Right atrium auricular region (tissue), 2 donors: ENCODE measurements at regions not wholly inside any gene's neighbourhood (a gene's known extent, or its start where the extent isn't known, plus 50 kb on each side); places are given as distances from the start of the nearest gene placed in this dataset.

Source experiments
- DNase-seq: peaks from one replicate; pipeline ENCODE4 v3.0.0-alpha.2; 2019; ENCODE audit warnings: low spot score
- H3K27ac ChIP-seq, 2 donors: fragments of 200-600 bp; sonication (generic); 1 replicate in 1 of 2; 2 replicates in 1 of 2; pipeline ENCODE4 v1.5.1; 2016 to 2019
- H3K27me3 ChIP-seq, 2 donors: fragments of 200-600 bp; sonication (generic); one replicate each; pipeline versions ENCODE4 v1.5.1 to v1.6.0; 2017 to 2019
- H3K36me3 ChIP-seq: fragments of 200-600 bp; sonication (generic); one replicate; pipeline ENCODE4 v1.5.1; 2016
- H3K4me1 ChIP-seq, 2 donors: fragments of 200-600 bp; sonication (generic); one replicate each; pipeline versions ENCODE4 v1.5.1 to v1.6.0; 2017 to 2019
- H3K4me3 ChIP-seq, 2 donors: fragments of 200-600 bp; sonication (generic); 1 replicate in 1 of 2; 2 replicates in 1 of 2; pipeline ENCODE4 v1.5.1; 2017 to 2019; ENCODE audit warnings: mild to moderate bottlenecking in 1 of 2, moderate library complexity in 1 of 2
- H3K9me3 ChIP-seq, 2 donors: fragments of 200-600 bp; sonication (generic); one replicate each; pipeline ENCODE4 v1.5.1; 2019
- CTCF ChIP-seq, 2 donors: fragments of 200-600 bp; sonication (generic); IDR thresholded peaks; one replicate each; pipeline ENCODE4 v1.5.1; 2019; ENCODE audit warnings: antibody characterized with exemption in 2 of 2

- no peak overlapping the region for H3K27ac ChIP-seq
Observed at GRCh38 chr12:66999141-66999540, 270.0 kb upstream of the CAND1 start.

GRCh38 chr12:67001251-67001650 lies 267.9 kb upstream of the CAND1 start:
- no peak overlapping the region for H3K27ac ChIP-seq
- no peak for DNase-seq
- TF ChIP-seq CTCF (IDR thresholded peaks at IDR 0.05), result no peak

More at GRCh38 chr12:66999141-66999540, 270.0 kb upstream of the CAND1 start:
- no peak for DNase-seq
- H3K9me3 ChIP-seq, result no peaks in the 10 kb centered on the region
- H3K27me3 ChIP-seq, result no peaks in the 10 kb centered on the region
- no peaks in the 10 kb centered on the region for H3K4me1 ChIP-seq
- no peak overlapping the region for H3K4me3 ChIP-seq
- H3K36me3 ChIP-seq, result no peaks in the 10 kb centered on the region
- TF ChIP-seq CTCF (IDR thresholded peaks at IDR 0.05), result no peak

GRCh38 chr12:67002720-67003119 lies 266.4 kb upstream of the CAND1 start:
- Histone ChIP-seq H3K4me1 (no peaks in the 10 kb centered on the region), H3K4me3 (no peak overlapping the region), H3K27ac (no peak overlapping the region), H3K36me3 (no peaks in the 10 kb centered on the region), H3K27me3 (no peaks in the 10 kb centered on the region), H3K9me3 (no peaks in the 10 kb centered on the region)
- TF ChIP-seq CTCF (IDR thresholded peaks at IDR 0.05), result no peak
- DNase-seq, result no peak

More at GRCh38 chr12:67001251-67001650, 267.9 kb upstream of the CAND1 start:
- no peaks in the 10 kb centered on the region for H3K36me3 ChIP-seq
- H3K4me1 ChIP-seq, result no peaks in the 10 kb centered on the region
- H3K9me3 ChIP-seq, result no peaks in the 10 kb centered on the region
- H3K27me3 ChIP-seq, result no peaks in the 10 kb centered on the region
- H3K4me3 ChIP-seq, result no peak overlapping the region

- Histone ChIP-seq H3K4me1 (no peaks in the 10 kb centered on the region), H3K4me3 (no peak overlapping the region), H3K36me3 (no peaks in the 10 kb centered on the region), H3K27ac (no peak overlapping the region), H3K9me3 (no peaks in the 10 kb centered on the region), H3K27me3 (no peaks in the 10 kb centered on the region)
- no peak for DNase-seq
- TF ChIP-seq CTCF (IDR thresholded peaks at IDR 0.05), result no peak
Observed at GRCh38 chr12:67006610-67007009, 262.5 kb upstream of the CAND1 start.

- TF ChIP-seq CTCF (IDR thresholded peaks at IDR 0.05), result no peak
Observed at GRCh38 chr12:67014642-67015041, 254.5 kb upstream of the CAND1 start.

GRCh38 chr12:67018105-67018504 lies 251.1 kb upstream of the CAND1 start:
- no peak for DNase-seq
- Histone ChIP-seq H3K4me1 (no peaks in the 10 kb centered on the region), H3K27ac (no peak overlapping the region), H3K27me3 (no peaks in the 10 kb centered on the region), H3K36me3 (no peaks in the 10 kb centered on the region), H3K9me3 (no peaks in the 10 kb centered on the region), H3K4me3 (no peak overlapping the region)
- no peak for TF ChIP-seq CTCF (IDR thresholded peaks at IDR 0.05)

More at GRCh38 chr12:67014642-67015041, 254.5 kb upstream of the CAND1 start:
- no peak overlapping the region for H3K4me3 ChIP-seq
- no peak for DNase-seq
- no peaks in the 10 kb centered on the region for H3K27me3 ChIP-seq
- no peaks in the 10 kb centered on the region for H3K4me1 ChIP-seq
- H3K27ac ChIP-seq, result no peak overlapping the region
- no peaks in the 10 kb centered on the region for H3K9me3 ChIP-seq
- no peaks in the 10 kb centered on the region for H3K36me3 ChIP-seq
